ENCODE measurements at regions not wholly inside any gene's neighbourhood (a gene's known extent, or its start where the extent isn't known, plus 50 kb on each side); places are given as distances from the start of the nearest gene placed in this dataset.
"Not testable (repeated sequence)": the region's sequence is repeated elsewhere in the genome, so short reads cannot be mapped to it uniquely, and the experiment has no call there.

DNA sequence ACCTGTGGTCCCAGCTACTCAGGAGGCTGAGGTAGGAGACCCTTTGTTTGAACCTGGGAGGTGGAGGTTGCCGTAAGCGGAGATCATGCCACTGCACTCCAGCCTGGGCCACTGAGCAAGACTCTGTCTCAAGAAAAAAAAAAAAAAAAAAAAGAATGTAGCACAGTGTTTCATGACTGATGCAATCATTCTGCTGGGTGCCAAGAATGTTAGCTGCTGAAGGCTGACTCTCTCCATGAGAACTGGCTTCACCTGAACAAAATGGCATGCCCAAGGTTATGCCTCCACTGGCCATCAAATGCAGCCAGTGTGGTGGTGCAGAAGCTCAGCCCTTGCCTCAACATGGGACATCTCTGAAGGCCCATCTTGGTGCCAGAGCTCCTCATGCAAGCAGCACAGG lies 412.1 kb downstream of the ADAM29 start:
- H3K27ac ChIP-seq: no peak overlapping the region

DNA sequence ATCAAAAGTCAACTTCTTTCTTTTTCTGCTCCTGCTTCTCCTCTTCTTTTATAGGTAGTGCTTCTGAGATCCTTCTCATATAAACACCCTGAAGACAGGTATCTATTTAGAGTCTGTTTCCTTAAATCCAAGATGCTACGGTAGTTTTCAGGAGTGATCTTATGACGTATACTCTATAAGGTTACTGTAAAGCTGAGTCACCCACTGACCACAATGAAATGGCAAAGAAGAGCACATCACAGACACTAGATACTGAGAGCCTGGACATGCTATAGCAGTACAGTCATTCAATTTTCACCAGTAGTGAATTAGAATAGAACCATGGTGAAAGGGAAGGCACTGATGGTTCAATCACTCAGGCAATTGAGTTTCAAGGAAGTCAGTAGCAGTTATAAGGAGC lies 412.5 kb downstream of the ADAM29 start:
- Histone ChIP-seq H2AFZ (ENCODE audit: low read depth) (no peak overlapping the region), H3K4me2 (no peak overlapping the region), H3K79me2 (ENCODE audit: insufficient read depth, low read depth) (no peaks in the 10 kb centered on the region), H4K20me1 (ENCODE audit: insufficient read depth) (no peaks in the 10 kb centered on the region), H3K9ac (no peak overlapping the region), H3K36me3 (ENCODE audit: insufficient read depth) (no peaks in the 10 kb centered on the region), H3K27ac (no peak overlapping the region), H3K27me3 (ENCODE audit: insufficient read depth, low read depth) (no peaks in the 10 kb centered on the region), H3K4me3 (IDR thresholded peaks at IDR 0.05; ENCODE audit: insufficient read depth, low read depth, low read length) (no peak overlapping the region), H3K4me1 (ENCODE audit: low read depth, poor library complexity, severe bottlenecking) (no peaks in the 10 kb centered on the region)
- TF ChIP-seq, protein P1, sequence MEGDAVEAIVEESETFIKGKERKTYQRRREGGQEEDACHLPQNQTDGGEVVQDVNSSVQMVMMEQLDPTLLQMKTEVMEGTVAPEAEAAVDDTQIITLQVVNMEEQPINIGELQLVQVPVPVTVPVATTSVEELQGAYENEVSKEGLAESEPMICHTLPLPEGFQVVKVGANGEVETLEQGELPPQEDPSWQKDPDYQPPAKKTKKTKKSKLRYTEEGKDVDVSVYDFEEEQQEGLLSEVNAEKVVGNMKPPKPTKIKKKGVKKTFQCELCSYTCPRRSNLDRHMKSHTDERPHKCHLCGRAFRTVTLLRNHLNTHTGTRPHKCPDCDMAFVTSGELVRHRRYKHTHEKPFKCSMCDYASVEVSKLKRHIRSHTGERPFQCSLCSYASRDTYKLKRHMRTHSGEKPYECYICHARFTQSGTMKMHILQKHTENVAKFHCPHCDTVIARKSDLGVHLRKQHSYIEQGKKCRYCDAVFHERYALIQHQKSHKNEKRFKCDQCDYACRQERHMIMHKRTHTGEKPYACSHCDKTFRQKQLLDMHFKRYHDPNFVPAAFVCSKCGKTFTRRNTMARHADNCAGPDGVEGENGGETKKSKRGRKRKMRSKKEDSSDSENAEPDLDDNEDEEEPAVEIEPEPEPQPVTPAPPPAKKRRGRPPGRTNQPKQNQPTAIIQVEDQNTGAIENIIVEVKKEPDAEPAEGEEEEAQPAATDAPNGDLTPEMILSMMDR (conservative IDR thresholded peaks at IDR 0.05; ENCODE audit: low read depth, low read length): no peak

More for the DNA sequence above, 412.1 kb downstream of the ADAM29 start:
- Histone ChIP-seq H3K4me3 (IDR thresholded peaks at IDR 0.05; ENCODE audit: insufficient read depth, low read depth, low read length) (no peak overlapping the region), H3K79me2 (ENCODE audit: insufficient read depth, low read depth) (no peaks in the 10 kb centered on the region), H3K9ac (no peak overlapping the region), H3K4me2 (no peak overlapping the region), H3K36me3 (ENCODE audit: insufficient read depth) (no peaks in the 10 kb centered on the region), H4K20me1 (ENCODE audit: insufficient read depth) (no peaks in the 10 kb centered on the region), H3K4me1 (ENCODE audit: low read depth, poor library complexity, severe bottlenecking) (no peaks in the 10 kb centered on the region), H3K27me3 (ENCODE audit: insufficient read depth, low read depth) (no peaks in the 10 kb centered on the region), H2AFZ (ENCODE audit: low read depth) (no peak overlapping the region)
- TF ChIP-seq, protein P1 (conservative IDR thresholded peaks at IDR 0.05; ENCODE audit: low read depth, low read length): no peak

DNA sequence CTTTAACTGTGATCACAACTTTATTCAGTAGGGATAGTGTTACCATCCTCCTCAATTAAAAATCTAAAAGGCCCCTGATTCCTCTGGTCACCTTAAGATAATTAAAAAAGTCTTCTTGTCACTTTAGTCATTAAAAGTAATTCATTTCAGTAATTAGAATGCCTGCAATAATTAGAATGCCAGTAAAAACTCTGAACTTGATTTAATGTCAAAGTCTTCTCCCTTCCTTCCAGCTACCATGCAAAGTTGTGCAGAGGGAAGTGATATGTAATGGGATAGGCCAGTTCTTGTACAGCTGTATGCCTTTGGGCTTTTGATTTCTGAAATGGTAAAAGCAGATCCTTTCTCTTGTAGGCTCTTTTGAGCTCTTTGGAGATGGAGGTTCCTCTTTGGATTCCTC lies 417.2 kb downstream of the ADAM29 start:
- H3K9ac ChIP-seq: no peak overlapping the region
- H3K4me2 ChIP-seq: no peak overlapping the region
- no peaks in the 10 kb centered on the region for H3K36me3 ChIP-seq (ENCODE audit: insufficient read depth)
- H3K4me3 ChIP-seq (IDR thresholded peaks at IDR 0.05; ENCODE audit: insufficient read depth, low read depth, low read length): no peak overlapping the region
- H3K79me2 ChIP-seq (ENCODE audit: insufficient read depth, low read depth): no peaks in the 10 kb centered on the region
- H3K27me3 ChIP-seq (ENCODE audit: insufficient read depth, low read depth): no peaks in the 10 kb centered on the region
- no peaks in the 10 kb centered on the region for H4K20me1 ChIP-seq (ENCODE audit: insufficient read depth)
- no peak overlapping the region for H2AFZ ChIP-seq (ENCODE audit: low read depth)
- H3K27ac ChIP-seq: no peak overlapping the region
- no peaks in the 10 kb centered on the region for H3K4me1 ChIP-seq (ENCODE audit: low read depth, poor library complexity, severe bottlenecking)
- TF ChIP-seq, protein P1 (conservative IDR thresholded peaks at IDR 0.05; ENCODE audit: low read depth, low read length): no peak

DNA sequence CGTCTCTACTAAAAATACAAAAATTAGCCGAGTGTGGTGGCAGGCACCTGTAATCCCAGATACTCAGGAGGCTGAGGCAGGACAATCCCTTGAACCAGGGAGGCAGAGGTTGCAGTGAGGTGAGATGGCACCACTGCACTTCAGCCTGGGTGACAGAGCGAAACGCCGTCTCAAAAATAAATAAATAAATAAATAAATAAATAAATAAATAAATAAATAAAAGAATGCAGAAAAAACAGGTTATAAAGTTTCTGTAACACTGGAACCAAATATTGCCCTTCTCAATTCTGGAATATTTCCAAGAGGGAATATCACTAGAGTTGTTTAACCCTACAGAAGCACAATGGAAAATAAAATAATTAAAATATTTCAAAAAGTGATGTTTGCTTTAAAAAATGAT lies 418.4 kb downstream of the ADAM29 start:
- not testable (repeated sequence) for H3K4me1 ChIP-seq (ENCODE audit: low read depth, poor library complexity, severe bottlenecking)

DNA sequence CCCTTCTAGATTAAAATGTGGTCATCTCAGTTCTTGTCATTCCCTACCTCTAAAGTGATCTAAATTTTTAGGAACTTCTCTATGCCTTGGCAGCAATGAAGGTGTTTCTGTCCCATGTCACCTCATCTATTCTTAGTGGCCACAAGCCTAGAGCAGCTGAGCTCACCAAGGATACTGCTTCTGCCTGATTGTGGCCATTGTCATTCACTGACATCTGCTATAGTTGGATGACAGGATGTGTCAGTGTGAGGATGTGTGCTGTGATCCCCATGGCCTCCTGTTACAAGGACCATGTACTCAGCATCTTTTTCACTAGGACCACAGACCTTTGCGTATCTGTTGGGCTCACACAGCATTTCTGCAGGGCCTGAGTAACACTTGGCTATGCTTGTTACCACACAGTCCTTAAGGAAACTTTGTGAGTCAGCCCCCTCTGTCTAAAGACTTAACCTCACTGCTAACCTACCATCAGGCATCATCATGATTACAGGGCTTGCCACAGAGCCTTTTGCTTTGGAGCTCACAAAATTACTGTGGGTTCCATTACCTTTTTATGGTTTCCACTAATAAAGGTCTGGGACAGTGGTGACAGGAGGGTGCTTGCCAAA lies 421.0 kb downstream of the ADAM29 start:
- TF ChIP-seq, protein P1 (conservative IDR thresholded peaks at IDR 0.05; ENCODE audit: low read depth, low read length): no peak
- no peaks in the 10 kb centered on the region for H3K27me3 ChIP-seq (ENCODE audit: insufficient read depth, low read depth)
- H3K4me2 ChIP-seq: no peak overlapping the region
- H3K79me2 ChIP-seq (ENCODE audit: insufficient read depth, low read depth): no peaks in the 10 kb centered on the region
- H3K9ac ChIP-seq: no peak overlapping the region
- no peak overlapping the region for H3K27ac ChIP-seq
- H4K20me1 ChIP-seq (ENCODE audit: insufficient read depth): no peaks in the 10 kb centered on the region
- H3K4me1 ChIP-seq (ENCODE audit: low read depth, poor library complexity, severe bottlenecking): no peaks in the 10 kb centered on the region
- H3K4me3 ChIP-seq (IDR thresholded peaks at IDR 0.05; ENCODE audit: insufficient read depth, low read depth, low read length): no peak overlapping the region
- no peak overlapping the region for H2AFZ ChIP-seq (ENCODE audit: low read depth)
- no peaks in the 10 kb centered on the region for H3K36me3 ChIP-seq (ENCODE audit: insufficient read depth)

More for the DNA sequence above, 418.4 kb downstream of the ADAM29 start:
- not testable (repeated sequence) for H3K4me2 ChIP-seq; H4K20me1 ChIP-seq (ENCODE audit: insufficient read depth); H3K27ac ChIP-seq; H3K4me3 ChIP-seq (IDR thresholded peaks at IDR 0.05; ENCODE audit: insufficient read depth, low read depth, low read length); H2AFZ ChIP-seq (ENCODE audit: low read depth); H3K9ac ChIP-seq; H3K79me2 ChIP-seq (ENCODE audit: insufficient read depth, low read depth); H3K27me3 ChIP-seq (ENCODE audit: insufficient read depth, low read depth); H3K36me3 ChIP-seq (ENCODE audit: insufficient read depth)

Data from KMS-11 (cell line).